K562 (cell line): ENCODE measurements at regions not wholly inside any gene's neighbourhood (a gene's known extent, or its start where the extent isn't known, plus 50 kb on each side); places are given as distances from the start of the nearest gene placed in this dataset.

ENCODE experiments used
- ATAC-seq: fragments of 200-7000 bp; cut with Tn5 transposase; 3 replicates; pipeline ENCODE4 v1.9.1; 2020; ENCODE audit warnings: moderate library complexity
- BruUV-seq: library from RNA; stranded (reverse); fragments of 400-500 nt; replicated peaks from 2 replicates; lab custom pipeline; 2021; lab: Mats Ljungman, UMichigan
- CTCF ChIA-PET: fragments of 300-600 bp; formaldehyde crosslinking; extraction: SDS; loops from one replicate; lab custom pipeline; 2021; ENCODE audit warnings: low intra/inter-chr PET ratio; lab: Yijun Ruan, JAX
- POLR2A ChIA-PET: fragments of 300-600, 350-650 bp; sonication (Branson Sonifier 250); formaldehyde crosslinking; extraction: SDS; loops from one replicate; lab custom pipeline; 2021; ENCODE audit warnings: antibody characterized with exemption, inconsistent platforms; lab: Yijun Ruan, JAX
- DNase-seq, 4 experiments: peaks; one replicate each; pipeline versions ENCODE4 v3.0.0 to v3.0.0-alpha.2; 2011 to 2018; ENCODE audit warnings: low spot score in 3 of 4, mixed read lengths in 3 of 4; ENCODE audit errors: extremely low read depth in 1 of 4
- FAIRE-seq: peaks from 2 replicates; lab custom pipeline; 2011; peaks lifted over from hg19 to GRCh38; lab: Jason Lieb, UNC
- H2AFZ ChIP-seq: 2 replicates; pipeline ENCODE4 v1.6.0; 2011; ENCODE audit warnings: low read depth, low read length, control low read depth, inconsistent platforms
- H3K27ac ChIP-seq: fragments of 200-600 bp; 3 replicates; pipeline ENCODE4 v1.8.0; 2011; ENCODE audit warnings: low read depth, mild to moderate bottlenecking, control low read depth, inconsistent platforms, low read length, moderate library complexity, mixed read lengths; ENCODE audit errors: extremely low read depth
- H3K27me3 ChIP-seq, 2 experiments: fragments of 300-600 bp in 1 of 2; 2 replicates in 1 of 2; 3 replicates in 1 of 2; pipeline versions ENCODE4 v1.6.0 to v1.8.0; 2011; ENCODE audit warnings: inconsistent platforms in 2 of 2, low read length in 2 of 2, mild to moderate bottlenecking in 1 of 2, mixed read lengths in 1 of 2, moderate library complexity in 1 of 2; ENCODE audit not compliant: control insufficient read depth in 2 of 2, insufficient read depth in 2 of 2
- H3K36me3 ChIP-seq: fragments of 300-600 bp; 3 replicates; pipeline ENCODE4 v1.8.0; 2011; ENCODE audit warnings: mild to moderate bottlenecking, low read length, inconsistent platforms; ENCODE audit not compliant: control insufficient read depth, insufficient read depth
- H3K4me1 ChIP-seq, 2 experiments: fragments of 200-600 bp in 1 of 2; replicated peaks in 1 of 2; 2 replicates in 1 of 2; 3 replicates in 1 of 2; pipeline versions ENCODE4 v1.5.1 to v1.8.0; 2011; ENCODE audit warnings: inconsistent platforms in 2 of 2, low read length in 2 of 2, mild to moderate bottlenecking in 1 of 2, mixed read lengths in 1 of 2, moderate library complexity in 1 of 2; ENCODE audit not compliant: control insufficient read depth in 2 of 2, insufficient read depth in 2 of 2
- H3K4me2 ChIP-seq: 2 replicates; pipeline ENCODE4 v1.6.1; 2011; ENCODE audit warnings: low read length, control low read depth, inconsistent platforms, mixed read lengths; ENCODE audit not compliant: insufficient read depth
- H3K4me3 ChIP-seq: fragments of 200-600 bp; sonication (generic), shearing (Covaris generic); 2 replicates; pipeline ENCODE4 v1.5.1; 2016; ENCODE audit warnings: control low read depth, inconsistent platforms
- H3K79me2 ChIP-seq: fragments of 200-600 bp; 3 replicates; pipeline ENCODE4 v1.8.0; 2011; ENCODE audit warnings: low read length, inconsistent platforms; ENCODE audit not compliant: control insufficient read depth, insufficient read depth
- H3K9ac ChIP-seq, 2 experiments: 2 replicates each; pipeline versions ENCODE4 v1.6.0 to v1.6.1; 2011; ENCODE audit warnings: low read depth in 2 of 2, low read length in 2 of 2, control low read depth in 1 of 2, inconsistent platforms in 1 of 2, mild to moderate bottlenecking in 1 of 2, mixed read lengths in 1 of 2; ENCODE audit not compliant: insufficient read depth in 1 of 2
- H3K9me1 ChIP-seq: one replicate; pipeline ENCODE4 v1.6.0; 2011; ENCODE audit warnings: inconsistent platforms, mild to moderate bottlenecking, low read length, moderate library complexity; ENCODE audit not compliant: control insufficient read depth, insufficient read depth
- H3K9me3 ChIP-seq: replicated peaks from 2 replicates; pipeline ENCODE4 v1.5.1; 2011; ENCODE audit warnings: low read depth, low read length, inconsistent platforms; ENCODE audit not compliant: control insufficient read depth, insufficient read depth
- H4K20me1 ChIP-seq: replicated peaks from 2 replicates; pipeline ENCODE4 v1.6.1; 2011; ENCODE audit warnings: low read length, inconsistent platforms, mixed read lengths; ENCODE audit not compliant: control insufficient read depth, insufficient read depth
- PRPF4 ChIP-seq: fragments of 200-400 bp; formaldehyde crosslinking; IDR thresholded peaks from one replicate; pipeline ENCODE4 v1.6.1; 2017; ENCODE audit warnings: low read length, low read depth, mild to moderate bottlenecking; ENCODE audit not compliant: insufficient read depth, poor library complexity, severe bottlenecking
- ZNF143 ChIP-seq: sonication (generic); formaldehyde crosslinking; IDR thresholded peaks from 2 replicates; pipeline ENCODE4 v1.9.0; 2022; ENCODE audit warnings: mild to moderate bottlenecking, missing genetic modification reagents
- WGBS: fragments of 100-300 bp; shearing (Covaris generic); methylation state at CpG from one replicate; pipeline ENCODE4 v1.1.6; 2016; ENCODE audit warnings: low coverage, mixed read lengths; ENCODE audit not compliant: insufficient coverage; ENCODE audit errors: missing lambda C conversion rate; 5-methylcytosine and 5-hydroxymethylcytosine counted together
- in situ Hi-C: fragments of 300-500 bp; cut with MboI; formaldehyde crosslinking; loops from 4 replicates; pipeline ENCODE4 v1.15.0; 2018; ENCODE audit warnings: inconsistent platforms, mixed read lengths
- intact Hi-C: fragments of 100-400 bp; cut with micrococcal nuclease; formaldehyde crosslinking; loops from 2 replicates; pipeline ENCODE4 v1.14.2; 2022
- TF ChIP-seq, protein P1 (sequence below): fragments of 250-450 bp; sonication (Bioruptor Pico); IDR thresholded peaks from 2 replicates; pipeline ENCODE4 v1.8.0; 2022; ENCODE audit warnings: moderate library complexity, mild to moderate bottlenecking, inconsistent platforms
- TF ChIP-seq, protein P2 (sequence below): fragments of 450-650 bp; IDR thresholded peaks from 2 replicates; pipeline ENCODE4 v1.6.1; 2016; ENCODE audit warnings: borderline replicate concordance

DNA sequence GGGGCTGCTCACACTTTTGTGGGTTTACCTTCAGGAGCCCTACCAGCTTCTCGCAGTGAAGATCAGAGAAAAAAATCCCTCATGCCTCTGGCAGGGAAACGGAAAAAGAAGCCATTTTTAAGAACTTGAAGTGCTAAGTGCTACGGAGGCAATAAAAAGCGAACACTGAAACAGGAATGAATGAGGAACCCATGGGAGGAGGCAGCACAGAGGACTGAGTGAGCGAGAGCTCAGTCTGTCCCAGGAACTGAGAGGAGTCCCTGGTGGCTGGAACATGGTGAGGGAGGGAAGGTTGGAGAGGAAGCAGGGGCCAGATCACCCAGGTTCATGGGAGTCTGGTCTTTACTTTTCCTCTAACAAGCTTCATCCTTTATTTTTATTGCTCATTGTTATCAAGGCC is 228.1 kb upstream of the PROK2 start:
- WGBS: 67% methylated on average over 2 of the region's 5 CpGs
- FAIRE-seq (no peak), ATAC-seq (peak; percentile 47; the same call in 1 of the 3 replicates), DNase-seq (no peak)
- Histone ChIP-seq H3K36me3 (no peaks in the 10 kb centered on the region), H4K20me1 (no peaks in the 10 kb centered on the region), H3K9ac (no peak overlapping the region), H3K4me3 (no peak overlapping the region), H3K9me1 (no peaks in the 10 kb centered on the region), H3K27ac (no peak overlapping the region), H3K9me3 (no peaks in the 10 kb centered on the region), H2AFZ (no peak overlapping the region), H3K4me2 (no peak overlapping the region), H3K4me1 (peaks cover 0 to 30% of the 10 kb centered on the region in 2 experiments; a peak in 4 of 5 replicates), H3K27me3 (no peaks in the 10 kb centered on the region), H3K79me2 (no peaks in the 10 kb centered on the region)
- CTCF ChIA-PET: no interaction called here
- TF ChIP-seq, protein P1, sequence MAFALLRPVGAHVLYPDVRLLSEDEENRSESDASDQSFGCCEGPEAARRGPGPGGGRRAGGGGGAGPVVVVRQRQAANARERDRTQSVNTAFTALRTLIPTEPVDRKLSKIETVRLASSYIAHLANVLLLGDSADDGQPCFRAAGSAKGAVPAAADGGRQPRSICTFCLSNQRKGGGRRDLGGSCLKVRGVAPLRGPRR (CRISPR knock-in tag): no peak
- no peak for TF ChIP-seq ZNF143 (CRISPR knock-in tag)
- TF ChIP-seq PRPF4: no peak
- TF ChIP-seq, protein P2, sequence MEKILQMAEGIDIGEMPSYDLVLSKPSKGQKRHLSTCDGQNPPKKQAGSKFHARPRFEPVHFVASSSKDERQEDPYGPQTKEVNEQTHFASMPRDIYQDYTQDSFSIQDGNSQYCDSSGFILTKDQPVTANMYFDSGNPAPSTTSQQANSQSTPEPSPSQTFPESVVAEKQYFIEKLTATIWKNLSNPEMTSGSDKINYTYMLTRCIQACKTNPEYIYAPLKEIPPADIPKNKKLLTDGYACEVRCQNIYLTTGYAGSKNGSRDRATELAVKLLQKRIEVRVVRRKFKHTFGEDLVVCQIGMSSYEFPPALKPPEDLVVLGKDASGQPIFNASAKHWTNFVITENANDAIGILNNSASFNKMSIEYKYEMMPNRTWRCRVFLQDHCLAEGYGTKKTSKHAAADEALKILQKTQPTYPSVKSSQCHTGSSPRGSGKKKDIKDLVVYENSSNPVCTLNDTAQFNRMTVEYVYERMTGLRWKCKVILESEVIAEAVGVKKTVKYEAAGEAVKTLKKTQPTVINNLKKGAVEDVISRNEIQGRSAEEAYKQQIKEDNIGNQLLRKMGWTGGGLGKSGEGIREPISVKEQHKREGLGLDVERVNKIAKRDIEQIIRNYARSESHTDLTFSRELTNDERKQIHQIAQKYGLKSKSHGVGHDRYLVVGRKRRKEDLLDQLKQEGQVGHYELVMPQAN: no peak
- POLR2A ChIA-PET: no interaction called here
- in situ Hi-C loops: no loop called here
- intact Hi-C loops: no loop called here
- no TSS peak for BruUV-seq
